HepG2 (cell line): ENCODE measurements at regions not wholly inside any gene's neighbourhood (a gene's known extent, or its start where the extent isn't known, plus 50 kb on each side); places are given as distances from the start of the nearest gene placed in this dataset.

Source experiments
- ATAC-seq: fragments of 200-7000 bp; cut with Tn5 transposase; 3 replicates; pipeline ENCODE4 v1.9.1; 2020; ENCODE audit warnings: mild to moderate bottlenecking, moderate library complexity
- BruUV-seq: library from RNA; stranded (reverse); fragments of 400-500 nt; replicated peaks from 2 replicates; lab custom pipeline; 2021; lab: Mats Ljungman, UMichigan
- CTCF ChIA-PET: fragments of 300-600 bp; formaldehyde crosslinking; extraction: SDS; loops from one replicate; lab custom pipeline; 2021; ENCODE audit warnings: low total read pairs, inconsistent platforms, low intra/inter-chr PET ratio; lab: Yijun Ruan, JAX
- POLR2A ChIA-PET: fragments of 350-600 bp; sonication (Branson Sonifier 250); formaldehyde crosslinking; loops from one replicate; lab custom pipeline; 2020; ENCODE audit warnings: antibody characterized with exemption, inconsistent platforms; lab: Yijun Ruan, JAX
- DNase-seq: peaks from one replicate; pipeline ENCODE4 v3.0.0-alpha.2; 2015; ENCODE audit warnings: low spot score
- FAIRE-seq: peaks from 3 replicates; lab custom pipeline; 2011; peaks lifted over from hg19 to GRCh38; lab: Jason Lieb, UNC
- H2AFZ ChIP-seq: one replicate; pipeline ENCODE4 v1.6.1; 2011; ENCODE audit warnings: low read length, inconsistent platforms
- H3K27ac ChIP-seq: fragments of 300-600 bp; 3 replicates; pipeline ENCODE4 v1.8.0; 2011; ENCODE audit warnings: mixed run types, mild to moderate bottlenecking, mixed read lengths, low read length, inconsistent platforms; ENCODE audit not compliant: insufficient read depth; ENCODE audit errors: extremely low read length
- H3K27me3 ChIP-seq, 2 experiments: fragments of 200-600 bp in 1 of 2; 2 replicates in 1 of 2; 3 replicates in 1 of 2; pipeline versions ENCODE4 v1.6.0 to v1.8.0; 2011; ENCODE audit warnings: low read length in 2 of 2, mild to moderate bottlenecking in 2 of 2, moderate library complexity in 2 of 2, inconsistent platforms in 1 of 2; ENCODE audit not compliant: insufficient read depth in 2 of 2, control insufficient read depth in 1 of 2
- H3K36me3 ChIP-seq, 2 experiments: fragments of 200-600 bp in 1 of 2; replicated peaks in 1 of 2; 2 replicates in 1 of 2; 3 replicates in 1 of 2; pipeline versions ENCODE4 v1.5.1 to v1.8.0; 2011; ENCODE audit warnings: low read length in 2 of 2, inconsistent platforms in 1 of 2; ENCODE audit not compliant: insufficient read depth in 2 of 2, control insufficient read depth in 1 of 2
- H3K4me1 ChIP-seq: 2 replicates; pipeline ENCODE4 v1.5.1; 2012; ENCODE audit warnings: low read length, inconsistent platforms; ENCODE audit not compliant: insufficient read depth
- H3K4me2 ChIP-seq: 2 replicates; pipeline ENCODE4 v1.6.0; 2011; ENCODE audit warnings: low read depth, low read length, inconsistent platforms
- H3K4me3 ChIP-seq, 3 experiments: fragments of 200-600 bp in 1 of 3; sonication (generic), shearing (Covaris generic) in 1 of 3; replicated peaks in 1 of 3; 2 replicates each; pipeline ENCODE4 v1.5.1; 2011 to 2016; ENCODE audit warnings: low read length in 3 of 3, inconsistent platforms in 2 of 3, low read depth in 2 of 3, mild to moderate bottlenecking in 2 of 3, control low read depth in 1 of 3, mixed read lengths in 1 of 3; ENCODE audit not compliant: insufficient read depth in 1 of 3
- H3K79me2 ChIP-seq: one replicate; pipeline ENCODE4 v1.6.1; 2011; ENCODE audit warnings: low read length, inconsistent platforms; ENCODE audit not compliant: insufficient read depth
- H3K9ac ChIP-seq: 2 replicates; pipeline ENCODE4 v1.6.0; 2011; ENCODE audit warnings: mild to moderate bottlenecking, low read depth, low read length, inconsistent platforms; ENCODE audit not compliant: insufficient read depth
- H3K9me3 ChIP-seq: 2 replicates; pipeline ENCODE4 v1.5.1; 2012; ENCODE audit warnings: mild to moderate bottlenecking, low read length
- H4K20me1 ChIP-seq: 2 replicates; pipeline ENCODE4 v1.6.0; 2011; ENCODE audit warnings: inconsistent platforms, mild to moderate bottlenecking, low read length, moderate library complexity; ENCODE audit not compliant: insufficient read depth
- AHR ChIP-seq: IDR thresholded peaks from 2 replicates; pipeline ENCODE4 v1.6.1; 2018; ENCODE audit warnings: missing genetic modification reagents, missing compliant biosample characterization
- ARNT2 ChIP-seq: sonication (generic); formaldehyde crosslinking; IDR thresholded peaks from 2 replicates; pipeline ENCODE4 v1.8.0; 2022; ENCODE audit warnings: mild to moderate bottlenecking, low read depth, missing genetic modification reagents, moderate library complexity
- DMAP1 ChIP-seq: IDR thresholded peaks from 2 replicates; pipeline ENCODE4 v1.6.1; 2016
- FOXA3 ChIP-seq: IDR thresholded peaks from 2 replicates; pipeline ENCODE4 v1.6.1; 2016; ENCODE audit warnings: missing genetic modification reagents, missing compliant biosample characterization
- HOXA3 ChIP-seq: sonication (generic); formaldehyde crosslinking; IDR thresholded peaks from 2 replicates; pipeline ENCODE4 v1.5.0; 2020; ENCODE audit warnings: missing genetic modification reagents
- KDM1A ChIP-seq: IDR thresholded peaks from 2 replicates; pipeline ENCODE4 v1.6.1; 2016; ENCODE audit warnings: missing compliant biosample characterization
- KLF9 ChIP-seq: IDR thresholded peaks from 2 replicates; pipeline ENCODE4 v1.6.1; 2016; ENCODE audit warnings: low read depth
- NFYC ChIP-seq: IDR thresholded peaks from 2 replicates; pipeline ENCODE4 v1.6.1; 2016; ENCODE audit warnings: missing genetic modification reagents, missing compliant biosample characterization
- POLR2A ChIP-seq, 2 experiments: IDR thresholded peaks; 2 replicates each; pipeline ENCODE4 v1.6.1; 2011; ENCODE audit warnings: low read depth in 2 of 2, low read length in 2 of 2, mild to moderate bottlenecking in 1 of 2, moderate library complexity in 1 of 2; ENCODE audit not compliant: insufficient read depth in 1 of 2
- ZNF343 ChIP-seq: sonication (generic); formaldehyde crosslinking; IDR thresholded peaks from 2 replicates; pipeline ENCODE4 v1.4.0; 2020; ENCODE audit warnings: mild to moderate bottlenecking, missing genetic modification reagents
- ZNF672 ChIP-seq: sonication (generic); formaldehyde crosslinking; IDR thresholded peaks from 2 replicates; pipeline ENCODE4 v1.8.1; 2022; ENCODE audit warnings: missing genetic modification reagents
- ZNF776 ChIP-seq: sonication (generic); formaldehyde crosslinking; IDR thresholded peaks from 2 replicates; pipeline ENCODE4 v1.4.0; 2020; ENCODE audit warnings: mild to moderate bottlenecking, missing genetic modification reagents
- WGBS: methylation state at CpG from one replicate; pipeline ENCODE4 v1.1.6; 2017; ENCODE audit warnings: low lambda C conversion rate; 5-methylcytosine and 5-hydroxymethylcytosine counted together
- in situ Hi-C: cut with HindIII; loops from 2 replicates; pipeline ENCODE4 v1.10.0; 2017; ENCODE audit warnings: low pct_unique_long_range_greater_than_20kb; ENCODE audit not compliant: extremely low pct_ligation_motif_present
- intact Hi-C: fragments of 100-400 bp; cut with micrococcal nuclease; formaldehyde crosslinking; loops from one replicate; pipeline ENCODE4 v1.10.0; 2022; ENCODE audit not compliant: unreplicated experiment
- TF ChIP-seq, protein P1 (sequence below): sonication (generic); formaldehyde crosslinking; IDR thresholded peaks from 2 replicates; pipeline ENCODE4 v1.5.1; 2020; ENCODE audit warnings: missing genetic modification reagents, mild to moderate bottlenecking, borderline replicate concordance
- TF ChIP-seq, protein P2 (sequence below), 2 experiments: fragments of 450-650 bp in 1 of 2; sonication (generic) in 1 of 2; formaldehyde crosslinking; IDR thresholded peaks; 2 replicates each; pipeline versions ENCODE4 v1.5.0 to v1.8.0; 2020 to 2022; ENCODE audit warnings: mild to moderate bottlenecking in 1 of 2, missing genetic modification reagents in 1 of 2

DNA sequence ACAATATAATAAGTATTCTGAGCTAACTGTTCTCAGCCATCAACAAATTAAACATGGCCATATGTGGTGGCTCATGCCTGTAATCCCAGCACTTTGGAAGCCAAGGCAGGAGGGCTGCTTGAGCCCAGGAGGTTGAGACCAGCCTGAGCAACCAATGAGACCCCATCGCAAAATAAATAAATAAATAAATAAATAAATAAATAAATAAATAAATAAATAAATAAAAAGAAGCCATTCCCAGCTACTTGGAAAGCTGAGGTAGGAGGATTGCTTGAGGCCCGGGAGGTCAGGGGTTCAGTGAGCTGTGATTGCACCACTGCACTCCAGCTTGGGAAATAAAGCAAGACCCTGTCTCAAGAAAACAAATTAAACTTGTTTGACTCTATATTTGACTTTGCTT is 1256.4 kb downstream of the EFNA5 start:
- no peak overlapping the region for H3K4me3 ChIP-seq
- DNase-seq, result no peak
- TF ChIP-seq NFYC, result no peak
- TF ChIP-seq HOXA3 (CRISPR knock-in tag), result no peak
- TF ChIP-seq ZNF343, result no peak
- no peak for TF ChIP-seq KDM1A (CRISPR knock-in tag)
- no peak for TF ChIP-seq FOXA3
- TF ChIP-seq, protein P1, sequence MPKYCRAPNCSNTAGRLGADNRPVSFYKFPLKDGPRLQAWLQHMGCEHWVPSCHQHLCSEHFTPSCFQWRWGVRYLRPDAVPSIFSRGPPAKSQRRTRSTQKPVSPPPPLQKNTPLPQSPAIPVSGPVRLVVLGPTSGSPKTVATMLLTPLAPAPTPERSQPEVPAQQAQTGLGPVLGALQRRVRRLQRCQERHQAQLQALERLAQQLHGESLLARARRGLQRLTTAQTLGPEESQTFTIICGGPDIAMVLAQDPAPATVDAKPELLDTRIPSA, result no peak
- TF ChIP-seq AHR (CRISPR knock-in tag), result no peak
- TF ChIP-seq KLF9 (CRISPR knock-in tag), result no peak
- TF ChIP-seq DMAP1 (CRISPR knock-in tag), result no peak
- TF ChIP-seq ZNF776 (CRISPR knock-in tag), result no peak
- no peak for TF ChIP-seq POLR2A (IDR thresholded peaks at IDR 0.05; ENCODE audit: insufficient read depth in 1 of 2, low read depth in 2 of 2, low read length in 2 of 2)
- no peak for TF ChIP-seq ARNT2 (CRISPR knock-in tag)
- TF ChIP-seq, protein P2, sequence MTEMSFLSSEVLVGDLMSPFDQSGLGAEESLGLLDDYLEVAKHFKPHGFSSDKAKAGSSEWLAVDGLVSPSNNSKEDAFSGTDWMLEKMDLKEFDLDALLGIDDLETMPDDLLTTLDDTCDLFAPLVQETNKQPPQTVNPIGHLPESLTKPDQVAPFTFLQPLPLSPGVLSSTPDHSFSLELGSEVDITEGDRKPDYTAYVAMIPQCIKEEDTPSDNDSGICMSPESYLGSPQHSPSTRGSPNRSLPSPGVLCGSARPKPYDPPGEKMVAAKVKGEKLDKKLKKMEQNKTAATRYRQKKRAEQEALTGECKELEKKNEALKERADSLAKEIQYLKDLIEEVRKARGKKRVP (CRISPR knock-in tag; IDR thresholded peaks at IDR 0.05), result no peak
- TF ChIP-seq ZNF672, result no peak
- TF ChIP-seq, all 625 proteins: peak for 0
- no peak overlapping the region for H3K4me2 ChIP-seq
- no peaks in the 10 kb centered on the region for H3K4me1 ChIP-seq
- 25% methylated on average over 2 of the region's 2 CpGs for WGBS
- no peak overlapping the region for H3K9ac ChIP-seq
- POLR2A ChIA-PET, result no interaction called here
- FAIRE-seq (no peak), ATAC-seq (no peak)
- in situ Hi-C loops, result no loop called here
- no peaks in the 10 kb centered on the region for H3K9me3 ChIP-seq
- H3K27ac ChIP-seq, result no peak overlapping the region
- H3K27me3 ChIP-seq, result peaks cover 0 to 3% of the 10 kb centered on the region in 2 experiments; a peak in 2 of 5 replicates
- H3K36me3 ChIP-seq, result no peaks in the 10 kb centered on the region
- no peak overlapping the region for H2AFZ ChIP-seq
- H4K20me1 ChIP-seq, result no peaks in the 10 kb centered on the region
- no peaks in the 10 kb centered on the region for H3K79me2 ChIP-seq
- intact Hi-C loops, result no loop called here
- CTCF ChIA-PET, result no interaction called here
- no TSS peak for BruUV-seq
